ENCODE measurements at regions not wholly inside any gene's neighbourhood (a gene's known extent, or its start where the extent isn't known, plus 50 kb on each side); places are given as distances from the start of the nearest gene placed in this dataset.
"Not testable (repeated sequence)": the region's sequence is repeated elsewhere in the genome, so short reads cannot be mapped to it uniquely, and the experiment has no call there.

GRCh38 chr13:60214213-60215055, 50.7 kb upstream of the DIAPH3 start:
- no peak for DNase-seq (ENCODE audit: low read depth, low spot score)

- no peak for DNase-seq (ENCODE audit: low read depth, low spot score)
Observed at GRCh38 chr13:60220072-60220471, 56.3 kb upstream of the DIAPH3 start.

GRCh38 chr13:60221581-60221980, 57.9 kb upstream of the DIAPH3 start:
- no peak for DNase-seq (ENCODE audit: low read depth, low spot score)

GRCh38 chr13:60226507-60226906, 62.8 kb upstream of the DIAPH3 start:
- DNase-seq (ENCODE audit: low read depth, low spot score), result no peak

GRCh38 chr13:60227158-60227557, 63.4 kb upstream of the DIAPH3 start:
- no peak for DNase-seq (ENCODE audit: low read depth, low spot score)

- DNase-seq (ENCODE audit: low read depth, low spot score), result no peak
Observed at GRCh38 chr13:60229708-60230272, 66.1 kb upstream of the DIAPH3 start.

GRCh38 chr13:60230593-60230992, 66.9 kb upstream of the DIAPH3 start:
- no peak for DNase-seq (ENCODE audit: low read depth, low spot score)

- DNase-seq (ENCODE audit: low read depth, low spot score), result no peak
Observed at GRCh38 chr13:60242043-60242595, 78.4 kb upstream of the DIAPH3 start.

- DNase-seq (ENCODE audit: low read depth, low spot score), result no peak
Observed at GRCh38 chr13:60244381-60244780, 80.7 kb upstream of the DIAPH3 start.

- DNase-seq (ENCODE audit: low read depth, low spot score), result not testable (repeated sequence)
Observed at GRCh38 chr13:60251419-60251818, 87.7 kb upstream of the DIAPH3 start.

- DNase-seq (ENCODE audit: low read depth, low spot score), result no peak
Observed at GRCh38 chr13:60258349-60258748, 94.6 kb upstream of the DIAPH3 start.

- DNase-seq (ENCODE audit: low read depth, low spot score), result peak; percentile 25
Observed at GRCh38 chr13:60260440-60260839, 96.7 kb upstream of the DIAPH3 start.

- DNase-seq (ENCODE audit: low read depth, low spot score), result peak; percentile 92
Observed at GRCh38 chr13:60261432-60262351, 98.0 kb upstream of the DIAPH3 start.

GRCh38 chr13:60265566-60265965, 101.8 kb upstream of the DIAPH3 start:
- no peak for DNase-seq (ENCODE audit: low read depth, low spot score)

GRCh38 chr13:60267498-60268202, 103.9 kb upstream of the DIAPH3 start:
- peak; percentile 25 for DNase-seq (ENCODE audit: low read depth, low spot score)

GRCh38 chr13:60268203-60268555, 104.5 kb upstream of the DIAPH3 start:
- no peak for DNase-seq (ENCODE audit: low read depth, low spot score)

GRCh38 chr13:60273971-60274527, 110.3 kb upstream of the DIAPH3 start:
- DNase-seq (ENCODE audit: low read depth, low spot score), result no peak

GRCh38 chr13:60274655-60275054, 110.9 kb upstream of the DIAPH3 start:
- DNase-seq (ENCODE audit: low read depth, low spot score), result no peak

- no peak for DNase-seq (ENCODE audit: low read depth, low spot score)
Observed at GRCh38 chr13:60275208-60275607, 111.5 kb upstream of the DIAPH3 start.

GRCh38 chr13:60280524-60280923, 116.5 kb upstream of the TDRD3 start:
- not testable (repeated sequence) for DNase-seq (ENCODE audit: low read depth, low spot score)

- no peak for DNase-seq (ENCODE audit: low read depth, low spot score)
Observed at GRCh38 chr13:60282186-60282585, 114.8 kb upstream of the TDRD3 start.

Data from iPS DF 19.7 (cell line).